GM12875 (cell line): ENCODE measurements at regions not wholly inside any gene's neighbourhood (a gene's known extent, or its start where the extent isn't known, plus 50 kb on each side); places are given as distances from the start of the nearest gene placed in this dataset.

ENCODE experiments used
- H3K4me3 ChIP-seq: one replicate; pipeline ENCODE4 v1.5.1; 2011; ENCODE audit warnings: low read depth, low read length, control low read depth
- CTCF ChIP-seq: IDR thresholded peaks from 2 replicates; pipeline ENCODE4 v1.5.1; 2011; ENCODE audit warnings: low read depth, mild to moderate bottlenecking, control low read depth, inconsistent platforms, low read length, moderate library complexity, borderline replicate concordance; ENCODE audit not compliant: insufficient read depth

DNA sequence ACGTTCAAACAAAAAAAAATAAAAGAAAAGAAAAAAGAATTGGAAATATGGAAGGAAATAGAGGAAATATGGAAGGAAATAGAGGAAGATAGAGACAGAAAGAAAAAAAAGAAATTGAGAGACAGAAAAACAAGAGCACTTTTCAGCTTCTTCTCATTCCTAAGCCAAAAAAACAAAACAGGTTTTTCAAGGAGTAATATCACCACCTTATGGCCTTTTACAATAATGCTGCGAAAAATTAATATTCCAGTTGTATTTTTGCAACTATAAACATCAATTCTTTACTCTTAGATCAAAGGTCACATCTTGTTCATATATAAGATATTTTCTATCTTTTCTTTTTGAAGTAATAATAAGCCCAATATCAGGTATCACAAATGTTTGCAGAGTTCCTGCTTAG, 328.3 kb downstream of the FAT3 start:
- TF ChIP-seq CTCF: no peak
- H3K4me3 ChIP-seq: no peak overlapping the region

DNA sequence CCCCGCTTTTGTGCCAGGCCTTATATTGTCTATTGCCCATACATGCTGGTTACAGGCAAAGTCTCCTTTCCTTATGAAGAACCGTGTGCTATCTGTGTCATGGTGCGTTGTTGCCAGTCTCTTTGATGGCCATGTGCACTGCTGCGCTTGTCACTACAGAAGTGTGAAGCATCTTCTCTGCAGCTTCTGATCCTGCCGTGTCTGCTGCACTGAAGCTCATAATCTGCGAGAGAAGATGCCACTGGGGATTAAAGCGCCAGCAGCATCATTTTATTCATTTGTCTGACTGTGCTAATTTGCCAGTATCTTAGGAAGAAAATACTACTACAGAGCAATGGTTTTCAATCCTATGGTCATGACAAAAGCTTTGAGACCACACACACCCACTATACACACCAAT, 330.1 kb downstream of the FAT3 start:
- no peak for TF ChIP-seq CTCF

GRCh38 chr11:92556431-92556830, 331.8 kb downstream of the FAT3 start:
- H3K4me3 ChIP-seq: no peak overlapping the region
- no peak for TF ChIP-seq CTCF

More for the DNA sequence above, 330.1 kb downstream of the FAT3 start:
- no peak overlapping the region for H3K4me3 ChIP-seq

DNA sequence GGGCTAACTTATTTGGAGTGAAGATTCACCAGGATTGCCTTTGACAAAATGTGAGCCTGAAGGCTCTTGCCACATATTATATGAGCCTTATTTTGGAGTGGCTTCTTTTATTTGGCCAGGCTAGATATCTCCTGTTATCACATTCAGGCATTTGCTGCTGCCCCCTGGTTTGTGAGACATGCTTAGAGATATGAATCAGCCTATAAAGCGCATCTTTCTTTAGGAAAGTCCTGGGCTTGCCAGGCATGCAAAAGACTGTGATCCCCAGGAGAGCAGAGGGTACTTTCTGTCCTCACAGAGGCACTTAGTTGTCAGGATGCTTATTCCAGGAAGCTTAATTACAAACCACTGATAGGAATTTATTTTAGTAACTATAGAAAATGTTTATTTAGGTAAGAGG, 333.3 kb downstream of the FAT3 start:
- TF ChIP-seq CTCF: no peak
- H3K4me3 ChIP-seq: no peak overlapping the region

DNA sequence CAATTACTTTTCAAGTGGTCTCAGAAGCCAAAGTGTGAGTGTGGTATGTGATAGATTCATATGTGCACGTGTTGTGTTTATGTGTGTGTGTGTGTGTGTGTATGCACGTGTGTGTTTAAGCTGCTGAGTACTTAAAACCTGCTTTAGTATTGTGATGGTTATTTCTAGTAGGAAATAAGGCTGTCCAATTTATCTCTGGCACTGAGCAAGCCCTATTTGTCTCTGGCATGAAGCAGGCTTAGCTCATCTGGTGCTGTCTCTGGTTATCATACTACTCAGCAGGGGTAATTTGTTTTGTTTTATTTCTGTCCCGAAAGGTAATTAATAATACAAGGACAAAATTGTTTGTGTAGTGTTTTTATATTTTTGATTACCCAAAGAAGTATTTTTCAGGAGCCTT, 333.7 kb downstream of the FAT3 start:
- no peak overlapping the region for H3K4me3 ChIP-seq
- TF ChIP-seq CTCF: no peak

DNA sequence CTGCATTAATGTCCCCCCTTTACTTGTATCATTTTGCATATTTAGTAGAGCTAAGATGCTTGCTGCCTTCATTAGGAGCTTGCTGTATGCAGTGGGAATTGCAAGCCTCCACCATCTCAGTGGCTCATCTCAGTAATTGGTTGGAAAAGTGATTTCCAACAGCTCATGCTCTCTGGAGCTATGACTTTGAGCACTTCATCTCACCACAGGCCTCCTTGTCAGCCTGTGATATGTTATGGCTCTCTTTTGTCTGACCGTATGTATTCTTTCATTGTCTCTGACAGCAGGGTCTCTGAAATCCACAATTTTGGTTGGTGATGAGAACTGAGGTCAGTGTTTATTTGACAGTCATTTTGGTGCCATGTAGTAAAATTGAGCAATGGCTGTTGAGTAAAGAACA, 345.1 kb downstream of the FAT3 start:
- no peak for TF ChIP-seq CTCF
- H3K4me3 ChIP-seq: no peak overlapping the region

GRCh38 chr11:92572559-92572958, 347.9 kb downstream of the FAT3 start:
- no peak overlapping the region for H3K4me3 ChIP-seq
- TF ChIP-seq CTCF: no peak
